HCEC 1CT (cell line): ENCODE measurements at regions not wholly inside any gene's neighbourhood (a gene's known extent, or its start where the extent isn't known, plus 50 kb on each side); places are given as distances from the start of the nearest gene placed in this dataset.

ENCODE experiments used
- DNase-seq: peaks from one replicate; pipeline ENCODE4 v3.0.0-alpha.2; 2017

- peak; percentile 94 for DNase-seq
These were observed 249.1 kb upstream of the JAG1 start for GRCh38 chr20:10922941-10923340.

GRCh38 chr20:10924644-10925201 lies 250.9 kb upstream of the JAG1 start:
- DNase-seq: peak; percentile 82

GRCh38 chr20:10925767-10926166 lies 252.0 kb upstream of the JAG1 start:
- DNase-seq: peak; percentile 19

- DNase-seq: no peak
These were observed 253.3 kb upstream of the JAG1 start for GRCh38 chr20:10927011-10927583.

- no peak for DNase-seq
These were observed 254.4 kb upstream of the JAG1 start for GRCh38 chr20:10927936-10928840.

- DNase-seq: no peak
These were observed 255.1 kb upstream of the JAG1 start for GRCh38 chr20:10928841-10929421.

GRCh38 chr20:10935658-10936402 lies 262.0 kb upstream of the JAG1 start:
- DNase-seq: no peak

GRCh38 chr20:10936786-10937185 lies 263.0 kb upstream of the JAG1 start:
- DNase-seq: no peak

- peak; percentile 37 for DNase-seq
These were observed 265.6 kb upstream of the JAG1 start for GRCh38 chr20:10939331-10939941.

GRCh38 chr20:10940941-10941340 lies 267.1 kb upstream of the JAG1 start:
- no peak for DNase-seq

GRCh38 chr20:10943686-10944265 lies 270.0 kb upstream of the JAG1 start:
- DNase-seq: no peak

GRCh38 chr20:10946124-10946880 lies 272.5 kb upstream of the JAG1 start:
- no peak for DNase-seq

- DNase-seq: no peak
These were observed 273.9 kb upstream of the JAG1 start for GRCh38 chr20:10947726-10948125.

GRCh38 chr20:10949930-10950783 lies 276.4 kb upstream of the JAG1 start:
- no peak for DNase-seq

GRCh38 chr20:10951216-10951615 lies 277.4 kb upstream of the JAG1 start:
- no peak for DNase-seq

- DNase-seq: no peak
These were observed 278.1 kb upstream of the JAG1 start for GRCh38 chr20:10951904-10952303.

- no peak for DNase-seq
These were observed 279.6 kb upstream of the JAG1 start for GRCh38 chr20:10953437-10953836.

- DNase-seq: no peak
These were observed 280.5 kb upstream of the JAG1 start for GRCh38 chr20:10954137-10954840.

GRCh38 chr20:10954908-10955580 lies 281.2 kb upstream of the JAG1 start:
- no peak for DNase-seq
